ENCODE measurements at regions not wholly inside any gene's neighbourhood (a gene's known extent, or its start where the extent isn't known, plus 50 kb on each side); places are given as distances from the start of the nearest gene placed in this dataset.

GRCh38 chr17:36880268-36880905, 56.9 kb upstream of the LHX1 start:
- TF ChIP-seq ZNF263 (CRISPR knock-in tag; IDR thresholded peaks at IDR 0.05; ENCODE audit: low read depth) (no peak), E2F5 (CRISPR knock-in tag; IDR thresholded peaks at IDR 0.05) (no peak)
- ChIA-PET CTCF (no interaction called here), POLR2A (no interaction called here)
- H3K4me1 Mint-ChIP-seq = peaks cover 12% of the 10 kb centered on the region
- peaks cover 19% of the 10 kb centered on the region for H3K9me3 Mint-ChIP-seq
- H3K36me3 Mint-ChIP-seq = 0 out of 2 replicates have a peak, but pooled peaks cover 3% of the 10 kb centered on the region
- DNase-seq (ENCODE audit: low spot score) (no peak), ATAC-seq (no peak)
- H3K27me3 Mint-ChIP-seq (ENCODE audit: low read depth) = peaks cover 9% of the 10 kb centered on the region
- H3K27ac Mint-ChIP-seq = no peak overlapping the region
- H3K4me3 Mint-ChIP-seq = no peak overlapping the region

- TF ChIP-seq PRRX2 (CRISPR knock-in tag; IDR thresholded peaks at IDR 0.05) = no peak
- no peak for TF ChIP-seq ZNF281 (CRISPR knock-in tag; IDR thresholded peaks at IDR 0.05)
- no peak for TF ChIP-seq ZNF232 (CRISPR knock-in tag; IDR thresholded peaks at IDR 0.05)
- no peak overlapping the region for H3K4me3 Mint-ChIP-seq
Observed at GRCh38 chr17:36881323-36881722, 56.0 kb upstream of the LHX1 start.

GRCh38 chr17:36884495-36885152, 52.7 kb upstream of the LHX1 start:
- H3K27me3 Mint-ChIP-seq (ENCODE audit: low read depth) = peaks cover 9% of the 10 kb centered on the region
- no peak for DNase-seq (ENCODE audit: low spot score)
- TF ChIP-seq JAZF1 (CRISPR knock-in tag; IDR thresholded peaks at IDR 0.05) (no peak), RORB (CRISPR knock-in tag; IDR thresholded peaks at IDR 0.05) (no peak), NFATC4 (CRISPR knock-in tag; IDR thresholded peaks at IDR 0.05) (no peak), HMGA2 (CRISPR knock-in tag; IDR thresholded peaks at IDR 0.05) (no peak)
- ChIA-PET POLR2A (interaction anchor here (0.5 kb wide), 1 partner anchor 80 kb away, joined by 4 read pairs; no protein-coding TSS in a partner anchor), CTCF (interaction anchor here (0.9 to 1.7 kb wide), 3 partner anchors 49 to 259 kb away, joined by 3 to 4 read pairs (median 3); no protein-coding TSS in a partner anchor)
- peak; percentile 62 for ATAC-seq
- 0 out of 2 replicates have a peak, but pooled peaks cover 3% of the 10 kb centered on the region for H3K36me3 Mint-ChIP-seq
- H3K4me1 Mint-ChIP-seq = peaks cover 11% of the 10 kb centered on the region
- peaks cover 19% of the 10 kb centered on the region for H3K9me3 Mint-ChIP-seq
- no peak overlapping the region for H3K27ac Mint-ChIP-seq
- H3K4me3 Mint-ChIP-seq = peak overlapping the region; percentile 15; the same call in 1 of the 2 replicates

More at GRCh38 chr17:36881323-36881722, 56.0 kb upstream of the LHX1 start:
- DNase-seq (ENCODE audit: low spot score) (no peak), ATAC-seq (no peak)
- Mint-ChIP-seq H3K4me1 (peaks cover 11% of the 10 kb centered on the region), H3K9me3 (peaks cover 19% of the 10 kb centered on the region), H3K27ac (no peak overlapping the region), H3K27me3 (ENCODE audit: low read depth) (peaks cover 9% of the 10 kb centered on the region), H3K36me3 (0 out of 2 replicates have a peak, but pooled peaks cover 3% of the 10 kb centered on the region)
- CTCF ChIA-PET = no interaction called here
- POLR2A ChIA-PET = no interaction called here

- peaks cover 13% of the 10 kb centered on the region for H3K4me1 Mint-ChIP-seq
- H3K27ac Mint-ChIP-seq = no peak overlapping the region
Observed at GRCh38 chr17:36885153-36885735, 52.0 kb upstream of the LHX1 start.

More at GRCh38 chr17:36885153-36885735, 52.0 kb upstream of the LHX1 start:
- ATAC-seq (no peak), DNase-seq (ENCODE audit: low spot score) (no peak)
- no peak for TF ChIP-seq ZNF219 (CRISPR knock-in tag; IDR thresholded peaks at IDR 0.05; ENCODE audit: borderline replicate concordance)
- TF ChIP-seq ARID4B (CRISPR knock-in tag; IDR thresholded peaks at IDR 0.05; ENCODE audit: borderline replicate concordance) = no peak
- TF ChIP-seq TP53 (CRISPR knock-in tag; IDR thresholded peaks at IDR 0.05) = no peak
- no peak for TF ChIP-seq ATF3 (CRISPR knock-in tag; conservative IDR thresholded peaks at IDR 0.05)
- TF ChIP-seq FOXP1 (CRISPR knock-in tag; IDR thresholded peaks at IDR 0.05; ENCODE audit: borderline replicate concordance) = no peak
- TF ChIP-seq ZMAT4 (CRISPR knock-in tag; IDR thresholded peaks at IDR 0.05) = no peak
- TF ChIP-seq ATF1 (CRISPR knock-in tag; IDR thresholded peaks at IDR 0.05) = no peak
- TF ChIP-seq E2F1 (CRISPR knock-in tag; IDR thresholded peaks at IDR 0.05) = no peak
- H3K27me3 Mint-ChIP-seq (ENCODE audit: low read depth) = peaks cover 9% of the 10 kb centered on the region
- no peak overlapping the region for H3K4me3 Mint-ChIP-seq
- 0 out of 2 replicates have a peak, but pooled peaks cover 3% of the 10 kb centered on the region for H3K36me3 Mint-ChIP-seq
- peaks cover 19% of the 10 kb centered on the region for H3K9me3 Mint-ChIP-seq
- ChIA-PET POLR2A (no interaction called here), CTCF (interaction anchor here (0.9 to 1.7 kb wide), 3 partner anchors 48 to 260 kb away, joined by 3 to 4 read pairs (median 3); no protein-coding TSS in a partner anchor)

Data from WTC11 (cell line).